IPS DF 19.7 (cell line): ENCODE measurements at regions not wholly inside any gene's neighbourhood (a gene's known extent, or its start where the extent isn't known, plus 50 kb on each side); places are given as distances from the start of the nearest gene placed in this dataset.

ENCODE experiments used
- DNase-seq: peaks from one replicate; pipeline ENCODE4 v3.0.0-alpha.2; 2013; ENCODE audit warnings: low read depth, low spot score

DNA sequence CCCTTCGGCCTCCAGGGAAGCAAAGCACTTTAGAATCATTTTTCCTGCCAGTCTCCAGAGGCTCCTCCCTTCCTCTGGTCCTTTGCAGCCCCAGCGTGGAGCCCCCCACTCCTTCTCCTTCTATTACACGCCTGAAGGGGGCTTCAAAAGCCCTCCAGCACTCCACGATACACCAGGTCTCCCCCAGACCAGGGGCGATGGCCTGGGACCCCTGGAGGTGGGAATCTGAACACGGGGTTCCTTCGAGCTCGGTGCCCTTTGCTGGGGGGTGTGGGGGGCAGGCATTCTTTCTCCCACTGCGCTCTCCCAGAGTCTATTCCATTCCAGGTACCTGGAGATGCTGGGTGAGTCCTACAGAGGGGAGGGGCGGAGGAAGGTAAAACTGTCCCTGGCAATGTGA, 97.6 kb downstream of the HMX1 start:
- DNase-seq = no peak

DNA sequence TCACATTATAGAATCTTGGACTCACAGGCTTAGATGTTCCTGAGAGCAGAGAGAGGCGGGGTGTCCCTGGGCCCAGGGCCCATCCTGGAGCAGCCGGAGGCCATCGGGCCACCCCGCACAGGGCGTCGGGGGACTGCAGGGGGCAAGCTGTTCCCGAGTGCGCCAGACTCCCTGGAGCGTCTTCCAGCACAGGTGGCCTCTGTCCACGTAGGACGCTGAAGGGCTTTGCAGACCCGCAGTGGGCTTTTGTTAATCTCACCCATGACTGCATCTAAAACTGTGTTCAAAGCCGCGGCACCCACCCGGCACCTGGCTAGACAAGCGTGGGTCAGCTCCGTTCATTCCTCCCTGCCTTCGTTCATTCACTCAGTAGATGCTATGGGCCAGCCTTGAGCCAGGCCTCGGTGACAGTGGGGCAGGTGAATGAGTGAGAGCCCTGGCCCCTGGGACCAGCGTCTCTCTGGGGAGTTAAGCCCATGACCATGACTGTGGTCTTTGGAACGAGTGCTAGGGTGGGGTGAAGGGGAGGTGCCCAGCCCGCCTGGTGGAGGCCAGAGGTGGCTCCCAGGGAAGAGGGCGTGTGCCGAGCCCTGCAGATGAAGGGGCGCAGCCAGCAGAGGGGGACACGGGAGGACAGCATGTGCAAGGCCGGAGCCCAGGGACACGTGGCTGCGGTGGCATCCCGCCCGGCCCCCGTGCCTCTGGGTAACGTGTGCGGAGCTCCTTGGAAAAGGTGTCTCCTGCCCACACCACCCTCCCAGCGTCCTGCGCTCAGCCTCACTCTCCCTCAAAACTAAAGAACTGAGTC, 98.3 kb downstream of the HMX1 start:
- DNase-seq = no peak

DNA sequence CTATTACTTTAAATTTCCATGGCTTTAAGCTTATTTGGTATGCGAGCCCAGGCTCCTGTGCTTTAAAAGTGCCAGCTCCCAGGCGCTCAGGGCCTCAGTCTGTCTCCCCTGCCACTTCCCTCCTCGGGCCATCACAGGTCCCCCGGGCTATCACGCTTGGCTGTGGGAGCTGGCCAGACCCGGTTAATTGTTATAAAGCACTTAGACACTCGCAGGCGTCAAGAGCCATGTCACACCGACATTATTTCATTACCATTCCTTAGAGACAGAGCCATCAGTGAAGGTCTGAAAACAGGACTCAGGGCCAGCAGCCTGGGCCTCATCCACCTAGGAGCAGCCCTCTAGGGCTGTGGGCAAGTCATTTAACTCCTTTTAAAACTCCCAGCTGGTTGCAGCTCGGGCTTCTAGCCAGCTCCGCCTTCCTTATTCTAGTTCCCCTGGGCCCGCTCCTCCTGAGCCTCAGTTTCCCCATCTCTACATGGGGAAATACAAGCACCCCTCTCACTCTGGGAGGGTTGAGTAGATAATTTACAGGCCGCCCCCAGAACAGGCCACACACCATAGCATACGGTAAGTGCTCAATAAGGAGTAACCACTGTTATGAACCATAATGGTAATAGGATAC, 99.0 kb downstream of the HMX1 start:
- no peak for DNase-seq

DNA sequence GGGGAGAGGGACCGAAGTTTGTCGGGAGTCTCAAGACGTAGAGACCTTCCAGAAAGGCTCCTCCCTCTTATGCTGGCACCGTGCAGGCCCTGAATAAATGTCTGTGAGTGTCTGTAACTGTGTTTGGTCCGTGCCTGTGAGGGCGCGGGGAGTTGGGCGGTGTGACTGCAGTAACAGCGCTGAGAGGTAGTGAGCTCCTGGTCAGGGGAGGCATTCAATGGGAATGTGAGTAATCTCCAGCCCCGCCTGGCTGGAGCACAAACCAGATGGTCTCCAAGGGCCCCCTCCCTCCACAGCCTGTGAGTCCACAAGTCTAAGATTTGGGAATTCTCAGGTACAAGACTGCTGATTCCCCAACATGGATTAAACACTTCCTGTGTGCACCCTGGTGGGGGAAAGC, 100.0 kb downstream of the HMX1 start:
- DNase-seq = no peak

DNA sequence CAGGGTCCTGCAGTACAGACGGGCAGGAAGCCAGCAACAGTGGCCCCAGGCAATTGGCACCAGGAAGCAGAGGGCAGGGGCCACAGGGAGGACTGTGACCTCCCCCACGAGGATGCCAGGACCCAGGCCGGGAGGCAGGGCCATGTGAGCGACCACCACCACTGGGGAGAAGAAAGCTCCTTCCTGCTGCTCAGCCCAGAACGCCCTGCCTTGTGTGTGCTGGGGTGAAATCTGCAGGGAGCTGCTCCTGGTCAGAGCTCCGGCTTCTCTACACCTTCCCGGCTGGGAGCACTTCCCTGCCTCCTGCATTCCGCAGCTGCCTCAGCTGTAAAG, 100.4 kb downstream of the HMX1 start:
- DNase-seq = no peak

DNA sequence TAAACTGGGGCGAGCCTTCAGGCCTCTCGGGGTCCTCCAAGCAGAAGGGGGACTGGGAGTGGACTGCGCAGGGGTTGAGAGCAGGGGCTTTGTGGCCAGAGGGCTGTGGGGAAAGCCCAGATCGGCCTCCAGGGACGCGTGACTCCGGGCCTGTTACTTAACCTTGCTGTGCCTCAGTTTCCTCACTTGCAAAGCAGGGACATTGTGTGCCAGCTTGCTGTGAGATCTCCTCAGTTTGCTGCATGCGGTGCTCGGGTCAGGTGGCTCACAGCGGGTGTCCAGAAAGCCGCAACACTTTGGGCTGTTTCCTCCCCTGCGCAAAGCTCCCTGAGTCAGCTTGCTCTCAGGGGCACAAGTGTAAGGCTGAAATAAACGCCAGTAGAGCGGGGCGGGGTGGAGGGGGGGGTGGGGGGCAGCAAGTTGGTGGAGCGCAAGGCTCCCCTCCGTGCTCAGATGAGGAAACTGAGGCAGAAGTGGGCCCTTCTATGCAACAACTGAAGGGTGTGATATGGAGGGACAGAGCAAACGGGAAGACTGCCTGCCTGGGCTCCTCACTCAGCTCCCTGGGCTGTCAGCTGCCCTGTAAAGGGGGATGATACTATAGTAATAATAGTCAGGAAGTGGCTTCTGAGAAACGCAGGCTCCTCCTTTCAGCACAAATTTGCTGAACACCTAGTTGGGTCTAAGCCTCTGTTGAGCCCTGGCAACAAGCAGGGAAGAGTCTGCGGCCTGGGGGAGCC, 101.0 kb downstream of the HMX1 start:
- no peak for DNase-seq

DNA sequence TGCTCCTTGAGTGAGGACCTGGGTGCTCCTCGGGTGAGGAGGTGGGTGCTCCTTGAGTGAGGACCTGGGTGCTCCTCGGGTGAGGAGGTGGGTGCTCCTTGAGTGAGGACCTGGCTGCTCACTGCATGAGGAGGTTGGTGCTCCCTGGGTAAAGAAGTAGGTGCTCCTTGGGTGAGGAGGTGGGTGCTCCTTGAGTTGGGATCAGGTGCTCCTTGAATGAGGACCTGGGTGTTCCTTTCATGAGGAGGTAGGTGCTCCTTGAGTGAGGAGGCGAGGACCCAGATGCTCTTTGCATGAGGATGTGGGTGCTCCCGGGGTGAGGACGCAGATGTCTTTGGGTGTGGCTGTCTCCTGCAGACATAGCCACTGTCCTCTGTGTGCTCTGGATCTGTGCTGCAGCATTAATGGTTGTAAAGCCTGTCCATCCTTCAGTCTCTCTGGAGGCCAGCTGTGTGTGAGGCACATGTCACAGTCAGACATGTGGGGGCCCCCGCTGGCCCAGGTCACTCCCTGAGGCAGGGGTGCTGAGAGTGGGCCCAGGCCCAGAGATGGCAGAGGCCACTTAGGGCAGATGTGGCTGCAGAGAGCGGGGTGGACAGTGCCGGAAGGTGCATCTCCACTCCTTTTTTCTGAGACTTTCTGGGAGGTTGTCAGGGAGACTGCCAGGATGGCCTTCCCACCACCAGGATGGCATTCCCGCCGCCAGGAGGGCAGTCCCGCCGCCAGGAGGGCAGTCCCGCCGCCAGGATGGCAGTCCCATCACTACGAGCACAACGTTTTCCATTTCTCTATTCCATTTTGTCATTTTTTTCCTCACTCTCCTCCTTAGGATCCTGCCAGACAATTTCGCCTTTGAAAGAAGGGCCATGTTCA, 101.8 kb downstream of the HMX1 start:
- no peak for DNase-seq

DNA sequence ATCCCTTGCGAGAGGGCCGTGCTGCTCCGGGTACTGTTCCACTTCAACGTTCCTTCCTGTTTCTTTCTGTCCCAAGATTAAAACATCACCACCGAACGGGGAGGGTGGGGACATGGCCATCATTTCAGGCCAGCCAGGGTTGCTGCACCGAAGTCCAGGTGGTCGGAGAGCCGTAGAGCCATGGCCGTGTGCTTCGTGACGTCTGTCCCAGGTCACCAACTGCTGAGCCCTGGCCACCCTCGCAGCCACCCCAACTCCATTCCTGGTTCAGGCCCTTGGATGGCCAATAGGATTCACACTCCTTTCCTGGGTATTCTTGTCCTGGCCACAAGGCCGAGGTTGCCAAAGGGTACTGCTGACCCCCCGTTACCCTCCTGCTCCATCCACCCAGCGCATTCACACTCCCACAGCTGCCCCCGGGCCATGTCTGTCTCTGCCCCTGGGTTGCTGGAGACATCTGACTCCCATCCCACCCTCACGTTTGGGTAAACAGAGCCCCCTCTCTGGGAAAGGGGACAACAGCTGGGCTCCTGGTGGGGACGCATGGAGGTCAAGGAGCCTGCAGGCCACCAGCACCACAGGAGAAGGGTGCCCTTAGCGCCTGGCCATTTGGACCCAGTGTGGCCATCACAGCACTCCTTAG, 103.2 kb downstream of the HMX1 start:
- no peak for DNase-seq

DNA sequence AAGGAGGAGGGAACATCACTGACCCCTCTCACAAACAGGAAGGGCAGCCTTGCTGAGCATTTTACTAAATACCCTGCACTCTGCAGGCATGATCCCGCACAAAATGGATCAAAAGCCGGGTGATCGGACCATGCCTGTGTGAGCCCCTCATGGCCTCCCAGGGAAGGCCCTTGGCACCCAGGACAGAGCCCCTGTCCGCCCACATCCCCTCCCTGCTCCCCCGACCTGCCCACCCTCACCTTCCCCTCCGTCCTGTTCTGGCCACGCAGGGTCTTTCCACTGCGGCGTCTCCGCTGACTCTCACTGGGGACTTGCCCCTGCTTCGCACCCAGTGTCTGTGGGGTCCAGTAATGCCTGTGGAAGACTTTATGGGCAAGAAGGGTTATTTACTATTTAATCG, 105.0 kb downstream of the HMX1 start:
- DNase-seq = no peak

DNA sequence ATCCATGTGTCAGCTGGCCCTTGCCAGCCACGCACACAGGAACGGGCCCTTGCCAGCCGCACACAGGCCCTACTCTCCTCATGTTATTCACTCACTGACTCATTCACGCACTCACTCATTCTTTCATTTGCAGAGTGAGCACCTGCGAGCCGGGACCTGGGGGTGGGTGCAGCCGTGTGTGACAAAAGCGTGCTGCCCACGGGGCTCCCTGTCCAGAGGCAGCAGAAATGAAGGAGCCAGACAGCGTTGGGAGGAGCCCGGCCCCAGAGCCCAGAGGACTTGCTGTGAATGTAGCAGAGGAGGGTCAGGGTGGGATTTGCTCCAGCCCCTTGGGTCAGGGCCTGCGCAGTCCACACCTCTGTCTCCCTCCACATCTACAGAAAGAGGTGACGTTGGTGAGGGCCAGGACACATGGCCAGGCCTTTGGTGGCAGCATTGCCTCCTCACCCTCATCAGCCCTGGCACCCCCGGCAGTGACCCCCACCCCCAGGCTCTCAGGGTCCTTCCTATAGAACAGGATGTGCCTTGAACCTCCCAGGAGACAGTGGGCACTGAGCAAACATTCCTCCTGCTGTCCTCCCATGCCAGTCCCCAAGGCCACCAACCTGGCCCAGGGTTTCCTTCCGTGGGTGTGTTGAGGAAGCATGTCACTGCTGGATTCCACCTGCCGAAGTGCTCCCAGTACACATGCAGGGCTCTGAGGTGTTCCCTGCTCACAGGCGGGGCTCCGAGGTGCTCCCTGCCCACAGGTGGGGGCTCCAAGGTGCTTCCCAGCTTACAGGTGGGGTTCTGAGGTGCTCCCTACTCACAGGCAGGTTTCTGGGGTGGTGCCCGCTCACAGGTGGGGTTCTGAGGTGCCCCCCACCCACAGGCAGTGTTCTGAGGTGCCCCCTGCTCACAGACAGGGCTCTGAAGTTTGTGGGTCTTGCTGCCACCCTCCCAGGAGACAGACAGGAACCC, 105.7 kb downstream of the HMX1 start:
- no peak for DNase-seq

DNA sequence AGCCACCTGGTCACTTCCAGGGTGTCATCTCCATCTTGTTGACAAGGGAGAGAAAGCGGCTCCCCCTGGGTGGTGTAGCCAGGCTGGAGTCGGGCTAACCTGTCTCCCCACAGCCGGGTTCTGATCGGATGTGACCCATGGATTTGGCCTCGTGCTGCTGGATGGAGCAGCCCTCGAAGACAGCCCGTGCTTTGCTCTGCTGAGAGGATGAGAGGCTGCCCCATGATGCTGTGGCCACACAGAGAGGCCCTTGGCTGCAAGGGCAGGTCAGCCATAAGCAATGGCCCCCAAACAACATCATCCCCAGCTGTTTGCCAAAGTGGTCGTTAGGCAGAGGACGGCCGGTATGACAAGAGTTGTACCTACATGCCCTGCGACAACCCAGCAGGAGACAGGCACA, 106.6 kb downstream of the HMX1 start:
- DNase-seq = no peak

DNA sequence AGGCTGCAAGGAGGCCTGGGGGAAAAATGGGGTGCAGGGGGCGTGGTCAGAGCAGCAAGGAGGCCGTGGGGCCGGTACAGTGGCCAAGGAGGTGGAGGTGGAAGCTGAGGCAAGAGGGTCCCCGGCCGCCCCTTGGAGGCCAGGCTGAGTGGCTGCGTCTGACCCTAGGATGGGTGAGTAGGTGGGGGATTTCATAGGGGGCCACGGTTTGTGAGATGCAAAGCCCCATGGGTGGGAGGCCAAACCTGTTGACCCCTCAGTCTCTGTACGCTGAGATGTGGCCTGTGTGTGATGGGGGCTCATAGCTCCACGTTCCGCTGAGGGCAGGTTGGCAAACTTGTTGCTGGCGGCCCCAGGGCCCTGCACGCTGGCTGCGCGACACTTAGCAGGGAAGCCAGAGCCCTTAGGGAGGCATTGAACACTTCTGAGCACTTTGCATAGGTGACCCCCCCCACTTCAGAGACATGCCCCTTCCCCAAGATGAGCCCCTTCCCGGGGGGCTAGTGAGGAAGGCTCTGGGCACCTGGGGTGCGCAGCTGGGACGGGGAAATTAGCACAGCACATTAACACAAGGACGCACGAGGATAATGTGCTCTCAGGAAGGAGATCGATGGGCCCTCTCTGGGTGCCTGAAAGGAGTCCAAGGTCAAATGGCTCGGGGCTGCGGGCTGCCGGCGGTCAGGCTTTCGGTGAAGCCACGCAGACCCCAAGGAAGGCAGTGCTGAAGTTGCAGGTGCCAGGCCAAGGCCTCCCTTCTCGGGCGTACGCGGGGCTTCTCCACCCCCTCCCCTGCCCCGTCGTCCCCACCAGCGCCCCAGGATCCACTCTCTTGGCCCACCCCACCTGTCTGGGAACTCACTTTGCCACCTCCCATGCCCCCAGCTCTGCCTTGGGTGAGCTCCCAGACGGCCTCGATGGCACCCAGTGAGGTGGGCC, 107.4 kb downstream of the HMX1 start:
- no peak for DNase-seq

DNA sequence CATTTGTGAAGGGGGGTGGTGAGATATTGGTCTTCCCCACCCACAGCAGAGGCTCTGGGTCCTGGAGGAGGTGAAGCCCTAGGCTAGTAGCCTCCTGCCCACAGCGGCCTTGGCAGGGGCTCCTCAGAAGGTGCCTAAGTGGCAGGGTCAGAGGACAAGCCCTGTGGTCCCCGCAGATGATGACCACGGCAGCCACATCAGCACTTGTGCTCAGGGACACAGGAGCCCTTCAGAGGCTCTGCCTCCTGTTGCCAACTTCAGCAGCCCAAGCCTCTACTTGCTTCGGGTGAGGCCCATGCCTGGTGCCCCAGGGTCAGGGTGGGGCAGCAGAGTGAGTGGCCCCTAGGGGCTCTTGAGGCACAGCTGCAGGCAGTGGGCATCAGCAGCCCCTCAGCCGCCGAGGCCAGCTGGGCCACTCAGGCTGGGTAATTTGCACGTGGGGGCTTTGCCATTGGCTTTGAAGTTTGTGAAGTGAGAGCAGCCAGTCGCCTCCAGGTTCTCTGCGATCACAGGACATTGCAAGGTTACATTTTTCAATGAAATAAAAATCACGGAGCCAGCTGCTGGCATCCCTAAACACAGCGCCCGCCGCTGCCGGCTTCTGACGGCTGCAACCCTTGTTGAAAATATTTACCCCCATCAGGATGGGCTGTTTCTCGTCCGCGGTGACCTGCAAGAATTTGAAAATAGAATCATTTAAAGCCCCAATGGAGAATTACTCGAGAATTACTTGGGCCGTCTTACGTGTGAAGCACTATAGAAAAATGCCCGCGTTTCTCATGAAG, 108.5 kb downstream of the HMX1 start:
- no peak for DNase-seq

DNA sequence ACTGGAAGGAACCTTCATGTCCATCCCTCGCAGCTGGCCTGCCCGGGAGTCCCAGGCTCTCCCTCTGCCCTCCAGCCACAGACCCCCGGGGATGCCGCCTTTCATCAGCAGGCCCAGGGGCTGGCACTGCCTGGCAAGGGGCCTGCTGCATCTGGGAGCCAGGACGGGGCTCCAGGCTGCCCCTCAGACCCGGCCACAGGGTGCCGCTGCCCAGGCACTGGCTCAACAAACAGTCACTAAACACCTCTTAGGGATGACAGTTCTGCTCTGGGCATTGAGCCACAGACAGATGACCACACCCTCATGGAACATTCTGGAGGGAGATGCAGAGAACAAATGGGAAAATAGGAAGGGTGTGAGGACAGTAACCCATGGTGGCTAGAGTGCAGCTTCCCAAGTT, 109.3 kb downstream of the HMX1 start:
- DNase-seq = no peak

DNA sequence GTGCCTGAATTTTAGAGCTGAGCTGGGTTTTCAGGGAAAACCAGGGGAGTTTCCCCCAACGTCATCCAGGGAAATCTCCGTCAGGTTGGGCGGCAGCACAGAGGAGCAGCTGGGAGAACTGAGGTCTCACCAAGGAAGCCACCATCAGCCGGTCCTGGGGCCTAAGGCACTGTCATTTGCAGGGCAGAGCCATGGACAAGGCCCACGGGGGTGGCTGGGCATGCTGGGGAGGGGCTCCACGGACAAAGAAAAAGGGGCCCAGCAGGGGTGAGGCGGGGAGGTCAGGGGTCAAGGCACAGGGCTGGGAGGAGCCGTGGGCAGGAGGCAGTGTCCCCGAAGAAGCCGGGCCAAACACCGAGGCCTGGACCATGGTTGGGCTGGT, 109.8 kb downstream of the HMX1 start:
- DNase-seq = no peak

DNA sequence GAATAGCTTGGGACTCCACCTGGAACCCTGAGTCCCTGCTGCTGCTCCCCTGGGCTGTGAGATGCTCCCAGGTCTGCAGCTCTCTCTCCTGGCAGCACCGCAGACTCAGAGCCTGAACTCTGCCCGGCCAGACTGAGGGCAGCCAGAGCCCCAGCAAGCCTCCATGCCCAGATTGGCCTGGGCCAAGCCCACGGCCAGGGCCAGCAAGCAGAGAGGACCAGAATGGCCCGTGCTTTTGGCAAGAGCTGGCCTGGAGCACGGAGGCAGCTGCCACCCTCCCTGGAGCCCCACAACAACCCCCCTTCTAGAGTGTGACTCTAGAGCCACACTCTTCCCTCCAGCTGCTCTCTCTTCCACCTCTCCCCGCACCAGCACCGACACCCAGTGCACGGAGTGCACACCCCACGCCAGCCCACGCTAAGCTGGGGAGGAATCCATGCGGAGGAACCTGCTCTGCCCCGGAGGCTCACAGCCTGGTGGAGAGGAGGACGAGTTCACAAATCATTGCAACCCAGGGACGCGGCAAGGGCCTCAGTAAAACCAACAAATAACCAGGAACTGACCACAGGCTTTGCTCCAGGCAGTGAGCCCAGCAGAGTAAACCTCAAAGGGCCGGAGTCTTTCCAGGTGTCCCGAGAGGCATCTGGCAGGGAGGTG, 110.3 kb downstream of the HMX1 start:
- DNase-seq = no peak

DNA sequence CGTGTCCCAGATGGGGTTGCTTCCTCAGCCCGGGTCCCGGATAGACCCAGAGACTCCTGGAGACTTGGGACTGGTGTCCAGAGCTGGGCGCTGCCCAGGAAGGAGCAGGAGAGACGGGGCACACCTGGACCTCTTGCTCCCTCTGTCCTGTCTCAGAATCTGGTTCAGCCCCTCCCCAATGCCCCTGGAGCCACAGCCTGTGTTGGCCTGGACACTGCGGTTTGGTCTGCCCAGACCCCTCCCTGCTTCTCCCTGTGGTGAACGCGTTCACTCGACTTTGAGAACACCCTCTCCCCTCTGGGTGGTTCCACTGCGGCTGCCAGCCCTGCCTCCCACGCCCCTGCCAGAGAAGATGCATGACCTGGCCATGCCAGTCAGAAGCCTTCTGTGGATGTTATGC, 111.1 kb downstream of the HMX1 start:
- DNase-seq = no peak

DNA sequence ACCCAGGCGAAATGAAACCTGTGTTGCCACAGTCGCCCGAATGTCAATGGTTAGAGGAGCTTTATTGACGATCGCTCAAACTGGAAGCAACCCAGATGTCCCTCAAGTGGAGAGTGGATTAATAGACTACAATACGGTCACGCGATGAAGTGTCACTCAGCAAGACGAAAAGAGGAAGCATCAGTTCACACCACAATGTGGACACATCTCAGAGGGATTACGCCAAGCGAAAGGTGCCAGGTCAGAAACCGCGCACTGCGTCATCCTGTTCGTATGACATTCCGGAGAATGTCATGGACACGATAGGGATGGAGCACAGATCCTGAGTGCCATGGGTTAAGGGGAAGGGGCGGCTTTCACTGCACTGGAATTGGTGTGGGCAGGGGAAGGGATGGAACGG, 111.7 kb downstream of the HMX1 start:
- no peak for DNase-seq
